ENCODE measurements at regions not wholly inside any gene's neighbourhood (a gene's known extent, or its start where the extent isn't known, plus 50 kb on each side); places are given as distances from the start of the nearest gene placed in this dataset.

DNA sequence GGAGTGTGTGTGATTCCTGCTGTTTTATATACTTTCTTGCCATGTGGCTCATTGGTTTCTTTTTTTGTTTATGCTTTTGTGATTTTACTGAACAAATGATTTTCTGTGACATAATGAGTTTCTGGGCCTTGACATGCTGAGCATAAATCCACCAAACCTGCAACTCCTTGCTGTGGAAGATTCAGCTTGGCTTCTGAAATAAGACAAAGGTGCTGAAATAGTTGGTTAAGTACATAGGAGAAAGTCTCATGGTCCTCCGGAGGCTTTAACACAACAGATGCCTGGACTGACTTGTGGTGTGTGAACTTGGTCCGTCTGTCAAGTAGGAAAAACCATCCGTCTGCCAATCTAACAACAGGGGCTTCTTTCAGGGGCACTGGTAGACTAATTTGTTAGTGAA, 315.3 kb upstream of the CXCR4 start:
- ChIA-PET POLR2A (no interaction called here), CTCF (interaction anchor here (2.0 kb wide), 1 partner anchor 10 kb away, joined by 10 read pairs; no protein-coding TSS in a partner anchor)
- Histone ChIP-seq H3K9me3 (no peaks in the 10 kb centered on the region), H3K9me2 (no peaks in the 10 kb centered on the region), H3K27me3 (ENCODE audit: insufficient read depth) (no peaks in the 10 kb centered on the region), H3F3A (replicated peaks; ENCODE audit: insufficient read depth) (no peaks in the 10 kb centered on the region), H3K27ac (ENCODE audit: low read depth in 2 of 2, low read length in 1 of 2) (no peak overlapping the region), H4K20me1 (ENCODE audit: insufficient read depth) (no peaks in the 10 kb centered on the region), H3K79me2 (ENCODE audit: insufficient read depth) (no peaks in the 10 kb centered on the region), H3K4me1 (ENCODE audit: control insufficient read depth in 1 of 2, insufficient read depth in 2 of 2, low read depth in 1 of 2, low read length in 1 of 2) (peaks cover 0 to 3% of the 10 kb centered on the region in 2 experiments; a peak in 1 of 4 replicates), H3K4me3 (ENCODE audit: low read depth in 2 of 2, low read length in 1 of 2) (no peak overlapping the region), H3K4me2 (no peak overlapping the region), H2AFZ (ENCODE audit: low read depth) (no peak overlapping the region), H3K36me3 (replicated peaks in 1 of 2; ENCODE audit: control insufficient read depth in 1 of 2, insufficient read depth in 2 of 2, low read length in 1 of 2) (no peaks in the 10 kb centered on the region), H3K9ac (no peak overlapping the region)
- 23% methylated on average over 3 of the region's 3 CpGs for WGBS (ENCODE audit: low lambda C conversion rate)
- TF ChIP-seq GABPA (IDR thresholded peaks at IDR 0.05; ENCODE audit: low read depth) = no peak
- TF ChIP-seq MEF2A (IDR thresholded peaks at IDR 0.05; ENCODE audit: borderline replicate concordance, low read depth) = no peak
- no peak for TF ChIP-seq SIN3A (IDR thresholded peaks at IDR 0.05; ENCODE audit: borderline replicate concordance, low read depth, low read length)
- TF ChIP-seq, protein P1, sequence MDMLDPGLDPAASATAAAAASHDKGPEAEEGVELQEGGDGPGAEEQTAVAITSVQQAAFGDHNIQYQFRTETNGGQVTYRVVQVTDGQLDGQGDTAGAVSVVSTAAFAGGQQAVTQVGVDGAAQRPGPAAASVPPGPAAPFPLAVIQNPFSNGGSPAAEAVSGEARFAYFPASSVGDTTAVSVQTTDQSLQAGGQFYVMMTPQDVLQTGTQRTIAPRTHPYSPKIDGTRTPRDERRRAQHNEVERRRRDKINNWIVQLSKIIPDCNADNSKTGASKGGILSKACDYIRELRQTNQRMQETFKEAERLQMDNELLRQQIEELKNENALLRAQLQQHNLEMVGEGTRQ (IDR thresholded peaks at IDR 0.05; ENCODE audit: borderline replicate concordance, low read depth, low read length) = no peak
- TF ChIP-seq, protein P2, sequence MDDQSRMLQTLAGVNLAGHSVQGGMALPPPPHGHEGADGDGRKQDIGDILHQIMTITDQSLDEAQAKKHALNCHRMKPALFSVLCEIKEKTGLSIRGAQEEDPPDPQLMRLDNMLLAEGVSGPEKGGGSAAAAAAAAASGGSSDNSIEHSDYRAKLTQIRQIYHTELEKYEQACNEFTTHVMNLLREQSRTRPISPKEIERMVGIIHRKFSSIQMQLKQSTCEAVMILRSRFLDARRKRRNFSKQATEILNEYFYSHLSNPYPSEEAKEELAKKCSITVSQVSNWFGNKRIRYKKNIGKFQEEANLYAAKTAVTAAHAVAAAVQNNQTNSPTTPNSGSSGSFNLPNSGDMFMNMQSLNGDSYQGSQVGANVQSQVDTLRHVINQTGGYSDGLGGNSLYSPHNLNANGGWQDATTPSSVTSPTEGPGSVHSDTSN (IDR thresholded peaks at IDR 0.05) = no peak
- TF ChIP-seq RFX5 (IDR thresholded peaks at IDR 0.05; ENCODE audit: low read length) = no peak
- no peak for TF ChIP-seq MXI1 (IDR thresholded peaks at IDR 0.05; ENCODE audit: low read depth, low read length)
- no peak for TF ChIP-seq FOSL2 (IDR thresholded peaks at IDR 0.05; ENCODE audit: borderline replicate concordance, low read depth)
- TF ChIP-seq NFIC (IDR thresholded peaks at IDR 0.05; ENCODE audit: borderline replicate concordance) = no peak
- TF ChIP-seq, protein P3, sequence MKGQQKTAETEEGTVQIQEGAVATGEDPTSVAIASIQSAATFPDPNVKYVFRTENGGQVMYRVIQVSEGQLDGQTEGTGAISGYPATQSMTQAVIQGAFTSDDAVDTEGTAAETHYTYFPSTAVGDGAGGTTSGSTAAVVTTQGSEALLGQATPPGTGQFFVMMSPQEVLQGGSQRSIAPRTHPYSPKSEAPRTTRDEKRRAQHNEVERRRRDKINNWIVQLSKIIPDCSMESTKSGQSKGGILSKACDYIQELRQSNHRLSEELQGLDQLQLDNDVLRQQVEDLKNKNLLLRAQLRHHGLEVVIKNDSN (IDR thresholded peaks at IDR 0.05; ENCODE audit: borderline replicate concordance, low read depth) = no peak
- no peak for TF ChIP-seq RXRA (IDR thresholded peaks at IDR 0.05; ENCODE audit: borderline replicate concordance, low read depth)
- no peak for TF ChIP-seq RAD21 (IDR thresholded peaks at IDR 0.05; ENCODE audit: low read length)
- TF ChIP-seq TAF1 (IDR thresholded peaks at IDR 0.05; ENCODE audit: borderline replicate concordance, low read depth, low read length) = no peak
- no peak for TF ChIP-seq JUND (IDR thresholded peaks at IDR 0.05)
- TF ChIP-seq SMC3 (IDR thresholded peaks at IDR 0.05; ENCODE audit: low read depth, low read length) = no peak
- TF ChIP-seq, protein P4, sequence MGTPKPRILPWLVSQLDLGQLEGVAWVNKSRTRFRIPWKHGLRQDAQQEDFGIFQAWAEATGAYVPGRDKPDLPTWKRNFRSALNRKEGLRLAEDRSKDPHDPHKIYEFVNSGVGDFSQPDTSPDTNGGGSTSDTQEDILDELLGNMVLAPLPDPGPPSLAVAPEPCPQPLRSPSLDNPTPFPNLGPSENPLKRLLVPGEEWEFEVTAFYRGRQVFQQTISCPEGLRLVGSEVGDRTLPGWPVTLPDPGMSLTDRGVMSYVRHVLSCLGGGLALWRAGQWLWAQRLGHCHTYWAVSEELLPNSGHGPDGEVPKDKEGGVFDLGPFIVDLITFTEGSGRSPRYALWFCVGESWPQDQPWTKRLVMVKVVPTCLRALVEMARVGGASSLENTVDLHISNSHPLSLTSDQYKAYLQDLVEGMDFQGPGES (IDR thresholded peaks at IDR 0.05; ENCODE audit: low read depth, low read length) = no peak
- no peak for TF ChIP-seq POLR2AphosphoS5 (IDR thresholded peaks at IDR 0.05; ENCODE audit: low read depth, low read length)
- TF ChIP-seq, protein P5, sequence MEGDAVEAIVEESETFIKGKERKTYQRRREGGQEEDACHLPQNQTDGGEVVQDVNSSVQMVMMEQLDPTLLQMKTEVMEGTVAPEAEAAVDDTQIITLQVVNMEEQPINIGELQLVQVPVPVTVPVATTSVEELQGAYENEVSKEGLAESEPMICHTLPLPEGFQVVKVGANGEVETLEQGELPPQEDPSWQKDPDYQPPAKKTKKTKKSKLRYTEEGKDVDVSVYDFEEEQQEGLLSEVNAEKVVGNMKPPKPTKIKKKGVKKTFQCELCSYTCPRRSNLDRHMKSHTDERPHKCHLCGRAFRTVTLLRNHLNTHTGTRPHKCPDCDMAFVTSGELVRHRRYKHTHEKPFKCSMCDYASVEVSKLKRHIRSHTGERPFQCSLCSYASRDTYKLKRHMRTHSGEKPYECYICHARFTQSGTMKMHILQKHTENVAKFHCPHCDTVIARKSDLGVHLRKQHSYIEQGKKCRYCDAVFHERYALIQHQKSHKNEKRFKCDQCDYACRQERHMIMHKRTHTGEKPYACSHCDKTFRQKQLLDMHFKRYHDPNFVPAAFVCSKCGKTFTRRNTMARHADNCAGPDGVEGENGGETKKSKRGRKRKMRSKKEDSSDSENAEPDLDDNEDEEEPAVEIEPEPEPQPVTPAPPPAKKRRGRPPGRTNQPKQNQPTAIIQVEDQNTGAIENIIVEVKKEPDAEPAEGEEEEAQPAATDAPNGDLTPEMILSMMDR (IDR thresholded peaks at IDR 0.05) = no peak
- no peak for TF ChIP-seq ELF1 (IDR thresholded peaks at IDR 0.05)
- no peak for TF ChIP-seq TEAD4 (IDR thresholded peaks at IDR 0.05; ENCODE audit: borderline replicate concordance, insufficient read depth)
- DNase-seq = no peak
